ENCODE measurements at regions not wholly inside any gene's neighbourhood (a gene's known extent, or its start where the extent isn't known, plus 50 kb on each side); places are given as distances from the start of the nearest gene placed in this dataset.

DNA sequence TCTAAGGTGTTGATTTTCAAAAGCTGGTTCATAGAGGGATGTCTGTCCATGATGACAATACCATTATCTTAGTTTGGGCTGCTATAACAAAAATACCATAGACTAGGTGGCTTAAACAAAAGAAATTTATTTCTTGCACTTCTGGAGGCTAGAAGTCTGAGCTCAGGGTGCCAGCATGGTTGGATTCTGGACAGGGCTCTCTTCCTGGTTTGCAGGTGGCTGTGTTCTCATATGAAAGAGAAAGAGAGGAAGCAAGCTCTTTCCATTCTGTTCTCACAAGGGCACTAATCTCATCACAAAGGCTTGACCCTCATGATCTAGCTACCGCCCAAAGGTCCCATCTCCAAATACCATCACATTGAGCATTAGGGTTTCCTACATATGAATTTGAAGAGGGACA, 144.5 kb upstream of the SLC24A3 start:
- TF ChIP-seq, protein P1, sequence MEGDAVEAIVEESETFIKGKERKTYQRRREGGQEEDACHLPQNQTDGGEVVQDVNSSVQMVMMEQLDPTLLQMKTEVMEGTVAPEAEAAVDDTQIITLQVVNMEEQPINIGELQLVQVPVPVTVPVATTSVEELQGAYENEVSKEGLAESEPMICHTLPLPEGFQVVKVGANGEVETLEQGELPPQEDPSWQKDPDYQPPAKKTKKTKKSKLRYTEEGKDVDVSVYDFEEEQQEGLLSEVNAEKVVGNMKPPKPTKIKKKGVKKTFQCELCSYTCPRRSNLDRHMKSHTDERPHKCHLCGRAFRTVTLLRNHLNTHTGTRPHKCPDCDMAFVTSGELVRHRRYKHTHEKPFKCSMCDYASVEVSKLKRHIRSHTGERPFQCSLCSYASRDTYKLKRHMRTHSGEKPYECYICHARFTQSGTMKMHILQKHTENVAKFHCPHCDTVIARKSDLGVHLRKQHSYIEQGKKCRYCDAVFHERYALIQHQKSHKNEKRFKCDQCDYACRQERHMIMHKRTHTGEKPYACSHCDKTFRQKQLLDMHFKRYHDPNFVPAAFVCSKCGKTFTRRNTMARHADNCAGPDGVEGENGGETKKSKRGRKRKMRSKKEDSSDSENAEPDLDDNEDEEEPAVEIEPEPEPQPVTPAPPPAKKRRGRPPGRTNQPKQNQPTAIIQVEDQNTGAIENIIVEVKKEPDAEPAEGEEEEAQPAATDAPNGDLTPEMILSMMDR (optimal IDR thresholded peaks at IDR 0.05 in 1 of 3, IDR thresholded peaks at IDR 0.05 in 1 of 3, conservative IDR thresholded peaks at IDR 0.05 in 1 of 3; ENCODE audit: extremely low read depth in 1 of 3, insufficient read depth in 2 of 3, low read length in 3 of 3): no peak
- no peak for TF ChIP-seq EZH2 (IDR thresholded peaks at IDR 0.05; ENCODE audit: low read length)
